ENCODE measurements at regions not wholly inside any gene's neighbourhood (a gene's known extent, or its start where the extent isn't known, plus 50 kb on each side); places are given as distances from the start of the nearest gene placed in this dataset.

DNA sequence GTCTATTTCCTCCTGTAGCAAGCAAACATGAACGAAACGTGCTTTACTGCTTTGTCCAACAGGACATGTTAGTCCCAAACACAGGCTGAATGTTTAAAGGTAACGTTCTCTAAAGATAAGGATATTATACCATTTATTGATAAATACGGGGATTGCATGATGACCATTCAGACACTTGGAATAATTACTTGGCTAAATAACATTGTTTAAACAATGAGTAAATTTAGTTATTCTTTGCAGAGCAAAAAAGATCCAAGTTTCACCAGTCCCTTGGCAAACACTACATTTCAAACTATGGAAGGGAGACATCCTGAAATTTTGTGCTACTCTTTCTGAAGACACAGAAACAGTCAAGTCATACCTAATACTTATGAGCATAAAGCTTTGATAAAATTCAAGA, 88.0 kb downstream of the ZNF280B start:
- no peak for DNase-seq (ENCODE audit: low read depth)

DNA sequence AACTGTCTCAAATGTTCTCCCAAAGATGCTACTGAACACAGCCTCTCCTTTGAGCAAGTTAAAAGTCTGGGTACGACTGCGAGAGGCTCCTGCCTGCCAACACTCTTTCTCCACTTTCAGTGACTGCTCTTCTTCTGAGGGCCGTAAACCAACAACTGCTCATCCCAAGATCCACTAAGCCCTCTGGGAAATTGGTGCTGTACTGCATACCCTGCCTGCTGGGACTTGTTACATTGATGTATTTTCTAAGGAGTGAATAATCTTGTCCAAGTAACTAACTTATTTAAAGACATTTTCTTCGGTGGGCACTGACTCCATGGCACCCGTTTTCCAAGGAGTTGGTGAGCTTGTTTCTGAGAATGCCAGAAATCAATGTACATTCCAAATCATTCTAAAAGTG, 87.2 kb downstream of the ZNF280B start:
- DNase-seq (ENCODE audit: low read depth), result no peak

DNA sequence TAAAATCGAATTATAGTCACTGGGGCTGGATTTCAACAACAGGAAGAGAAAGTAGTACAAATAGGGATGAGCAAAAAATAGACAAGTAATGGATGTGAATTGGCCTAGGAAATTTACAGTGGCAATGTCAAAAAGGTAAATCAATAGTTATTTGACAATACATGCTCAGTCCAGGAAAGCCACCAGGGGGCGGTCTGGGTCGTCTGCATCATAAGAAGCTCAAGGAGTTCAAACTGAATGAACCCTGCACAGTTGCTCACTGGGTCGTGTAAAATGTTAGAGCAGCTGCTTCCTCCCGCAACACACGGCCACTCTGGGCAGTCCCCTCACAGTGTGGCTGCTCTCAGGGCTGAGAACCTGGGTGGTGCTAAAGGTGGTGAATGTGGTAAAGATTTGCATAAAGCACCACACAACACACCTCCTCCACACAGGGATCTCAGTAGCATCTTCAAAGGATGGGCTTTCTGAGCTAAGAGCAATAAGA, 85.9 kb downstream of the ZNF280B start:
- no peak for DNase-seq (ENCODE audit: low read depth)

DNA sequence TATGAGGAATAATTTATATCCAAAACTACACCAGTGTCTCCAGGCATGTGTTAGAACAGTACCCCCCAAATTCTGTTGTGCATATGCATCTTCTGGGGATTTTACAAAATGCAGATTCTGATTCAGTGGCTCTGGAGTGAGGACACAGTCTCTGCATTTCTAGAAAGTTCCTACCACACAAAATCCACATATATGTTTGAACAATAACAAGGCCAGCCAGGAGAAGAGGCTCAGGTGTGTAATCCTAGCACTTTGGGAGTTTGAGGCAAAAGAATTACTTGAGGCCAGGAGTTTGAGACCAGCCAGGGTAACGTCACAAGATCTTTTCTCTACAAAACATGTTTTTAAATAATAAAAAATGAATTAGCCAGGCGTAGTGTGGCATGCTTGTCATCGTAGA, 84.9 kb downstream of the ZNF280B start:
- DNase-seq (ENCODE audit: low read depth), result no peak

DNA sequence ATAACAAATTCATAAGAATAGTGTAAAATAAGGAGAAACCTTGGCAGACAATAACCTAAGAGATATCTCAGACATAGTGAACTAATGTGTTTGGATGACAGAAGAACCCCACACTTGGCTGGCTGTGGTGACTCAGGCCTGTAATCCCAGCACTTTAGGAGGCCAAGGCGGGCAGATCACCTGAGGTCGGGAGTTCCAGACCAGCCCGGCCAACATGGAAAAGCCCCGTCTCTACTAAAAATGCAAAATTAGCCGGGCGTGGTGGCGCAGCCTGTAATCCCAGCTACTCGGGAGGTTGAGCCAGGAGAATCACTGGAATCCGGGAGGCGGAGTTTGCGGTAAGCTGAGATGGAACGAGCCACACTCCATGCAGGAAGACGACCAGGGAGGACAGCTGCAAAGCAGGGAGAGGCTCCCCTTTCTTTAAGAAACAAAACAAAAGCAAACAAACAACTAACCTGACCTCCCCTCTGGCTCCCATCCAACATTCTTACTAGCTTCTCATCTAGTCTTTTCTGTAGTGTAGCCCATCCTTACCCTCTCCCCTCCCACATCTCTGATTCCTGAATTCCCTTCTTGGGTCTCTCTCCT, 84.2 kb downstream of the ZNF280B start:
- DNase-seq (ENCODE audit: low read depth), result no peak

DNA sequence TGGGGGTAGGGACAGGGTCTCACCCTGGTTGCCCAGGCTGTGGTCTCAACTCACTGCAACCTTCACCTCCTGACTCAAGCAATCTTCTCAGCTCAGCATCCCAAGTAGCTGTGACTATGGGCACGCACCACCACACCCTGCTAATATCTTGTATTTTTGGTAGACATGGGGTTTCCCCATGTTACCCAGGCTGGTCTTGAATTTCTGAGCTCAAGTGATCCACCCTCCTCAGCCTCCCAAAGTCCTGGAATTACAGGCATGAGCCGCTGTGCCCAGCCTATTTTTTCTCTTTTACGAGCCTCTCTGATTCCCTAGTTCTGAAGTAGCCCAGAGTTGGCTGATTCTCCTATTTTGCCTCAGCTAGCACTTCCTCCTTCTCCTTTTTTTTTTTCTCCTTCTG, 83.6 kb downstream of the ZNF280B start:
- no peak for DNase-seq (ENCODE audit: low read depth)

DNA sequence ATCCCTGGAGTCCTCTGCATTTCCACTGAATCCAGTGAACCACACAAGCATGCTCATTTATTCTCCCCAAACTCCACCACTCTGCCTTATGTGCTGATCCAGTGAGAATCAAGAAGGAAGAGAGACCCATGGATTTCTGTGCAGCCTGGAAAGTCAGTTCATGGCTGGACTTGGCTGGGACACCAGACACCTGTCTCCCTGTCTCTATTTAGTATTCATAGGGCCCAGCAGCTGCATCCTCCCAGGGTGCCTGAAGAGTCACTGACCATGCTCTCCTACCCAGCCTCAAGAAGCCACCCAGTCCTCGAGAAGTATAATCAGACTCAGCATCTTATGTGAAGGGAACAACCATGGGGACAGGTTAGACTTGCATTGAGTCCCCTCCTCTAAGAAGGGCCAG, 83.2 kb downstream of the ZNF280B start:
- DNase-seq (ENCODE audit: low read depth), result no peak

DNA sequence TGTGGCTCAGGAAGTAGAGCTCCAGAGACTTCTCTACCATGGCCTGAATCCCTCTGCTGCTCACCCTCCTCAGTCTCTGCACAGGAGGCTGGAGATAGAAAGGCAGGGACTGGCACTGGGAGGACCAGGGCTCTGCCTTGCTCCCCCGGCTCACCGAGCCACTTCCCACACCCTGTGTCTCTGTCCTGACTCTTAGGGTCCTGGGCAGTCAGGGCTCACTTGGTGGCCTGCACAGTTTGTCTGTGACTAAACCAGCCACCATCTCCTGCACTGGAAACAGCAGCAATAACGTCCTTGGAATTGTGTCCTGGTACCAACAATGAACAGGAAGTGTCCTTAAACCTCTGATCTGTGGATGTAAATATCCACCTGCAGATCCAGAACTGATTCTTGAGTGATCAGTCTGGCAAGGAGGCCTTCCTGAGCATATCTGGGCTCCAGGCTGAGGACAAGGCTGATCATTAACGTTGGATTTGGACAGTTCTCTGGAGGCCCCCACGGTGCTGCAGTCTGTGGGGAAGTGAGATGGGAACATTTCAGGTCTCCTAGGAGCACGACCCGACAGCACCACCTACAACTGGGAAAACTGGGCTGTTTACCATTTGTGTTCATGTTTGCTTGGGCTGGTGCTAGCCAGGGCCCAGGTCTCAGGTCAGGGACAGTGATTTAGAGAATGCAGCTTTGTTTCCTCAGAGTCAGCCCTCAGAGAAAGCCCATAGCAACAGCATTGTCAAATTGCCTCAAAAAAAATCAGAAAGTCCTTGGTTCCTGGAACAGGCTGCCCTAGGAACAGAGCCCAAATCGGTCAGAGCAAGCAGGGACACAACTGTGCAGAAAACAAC, 82.5 kb downstream of the ZNF280B start:
- DNase-seq (ENCODE audit: low read depth), result no peak

DNA sequence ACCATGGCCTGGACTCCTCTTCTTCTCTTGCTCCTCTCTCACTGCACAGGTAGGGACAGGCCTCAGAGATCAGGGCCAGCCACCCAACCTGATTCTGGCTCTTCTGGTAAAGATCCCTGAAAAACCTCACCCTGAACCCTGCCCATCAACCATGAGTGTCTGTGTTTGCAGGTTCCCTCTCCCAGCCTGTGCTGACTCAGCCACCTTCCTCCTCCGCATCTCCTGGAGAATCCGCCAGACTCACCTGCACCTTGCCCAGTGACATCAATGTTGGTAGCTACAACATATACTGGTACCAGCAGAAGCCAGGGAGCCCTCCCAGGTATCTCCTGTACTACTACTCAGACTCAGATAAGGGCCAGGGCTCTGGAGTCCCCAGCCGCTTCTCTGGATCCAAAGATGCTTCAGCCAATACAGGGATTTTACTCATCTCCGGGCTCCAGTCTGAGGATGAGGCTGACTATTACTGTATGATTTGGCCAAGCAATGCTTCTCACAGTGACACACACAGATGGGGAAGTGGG, 80.9 kb downstream of the ZNF280B start:
- DNase-seq (ENCODE audit: low read depth), result no peak

DNA sequence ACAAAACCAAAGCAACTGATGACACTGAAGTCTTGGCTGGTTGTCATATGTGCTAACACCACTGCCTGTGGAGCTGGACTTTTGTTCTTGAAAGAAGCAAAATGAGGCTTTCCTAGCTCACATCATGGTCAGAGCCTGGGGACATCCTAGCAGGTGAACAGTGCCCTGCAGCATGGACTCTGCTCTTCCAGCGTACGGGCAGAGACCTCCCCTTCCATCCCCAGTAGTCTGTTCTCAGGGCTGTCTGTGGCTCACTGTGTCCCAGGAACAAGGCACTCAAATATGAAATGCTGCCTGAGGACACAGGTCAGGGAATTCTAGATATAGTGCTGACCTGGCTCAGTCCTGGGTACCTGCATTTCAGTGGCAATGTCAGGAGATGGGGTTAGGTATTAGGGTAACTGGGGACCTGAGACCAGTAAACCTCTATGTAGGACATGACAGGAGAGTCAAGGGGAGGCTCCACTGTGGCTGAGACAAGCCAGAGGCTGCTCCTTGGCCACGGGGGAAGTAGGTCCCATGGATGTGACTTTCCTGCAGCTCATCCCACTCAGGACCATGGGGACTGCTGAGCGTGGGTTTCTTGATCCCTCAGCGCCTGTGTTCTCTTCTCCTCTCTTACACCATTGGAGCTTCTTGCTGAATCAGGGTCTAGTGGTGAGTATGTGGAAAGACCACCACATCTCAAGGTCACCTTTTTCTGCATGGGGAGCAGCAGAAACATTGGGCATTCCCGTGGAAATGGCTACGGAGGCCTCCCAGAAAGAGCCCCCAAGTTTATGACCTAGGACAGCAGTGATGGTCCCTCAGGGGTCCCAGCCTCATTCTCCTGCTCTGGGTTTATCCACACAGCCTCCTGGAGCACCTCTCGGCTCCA, 80.1 kb downstream of the ZNF280B start:
- no peak for DNase-seq (ENCODE audit: low read depth)

DNA sequence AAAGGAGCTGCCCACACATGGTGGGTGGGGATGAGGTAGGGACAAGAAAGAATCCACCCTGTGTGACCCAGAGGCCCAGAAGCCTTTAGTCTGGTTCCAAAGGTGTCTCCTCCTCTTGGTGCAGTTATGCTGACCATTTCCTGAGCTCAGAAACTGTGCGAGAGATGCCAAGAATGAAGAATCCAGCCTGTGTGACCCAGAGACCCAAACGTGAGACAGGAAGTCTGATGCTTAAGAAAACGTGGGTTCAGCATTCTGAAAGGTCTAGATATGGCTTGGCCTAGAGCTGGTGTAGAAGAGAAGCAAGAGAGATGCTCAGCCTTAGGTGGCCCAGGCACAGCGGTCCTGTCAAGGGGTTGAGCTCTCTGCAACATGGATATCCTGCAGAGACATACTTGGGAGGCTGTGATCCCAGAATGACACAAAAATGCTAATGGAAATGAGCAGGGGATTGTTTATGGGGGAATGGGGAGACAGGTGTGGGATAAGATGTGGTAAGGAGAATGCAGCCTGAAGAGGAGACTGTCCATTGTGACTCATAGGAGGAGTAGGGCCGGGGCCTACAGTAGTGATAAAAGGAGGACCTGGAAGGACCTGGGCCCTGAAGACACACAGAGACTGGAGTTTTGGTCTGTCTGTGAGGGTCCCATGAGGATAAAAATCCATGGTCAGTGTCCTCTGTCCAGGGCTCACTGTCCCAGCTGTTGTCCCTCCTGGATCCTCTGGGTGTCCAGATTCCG, 79.0 kb downstream of the ZNF280B start:
- DNase-seq (ENCODE audit: low read depth), result no peak

DNA sequence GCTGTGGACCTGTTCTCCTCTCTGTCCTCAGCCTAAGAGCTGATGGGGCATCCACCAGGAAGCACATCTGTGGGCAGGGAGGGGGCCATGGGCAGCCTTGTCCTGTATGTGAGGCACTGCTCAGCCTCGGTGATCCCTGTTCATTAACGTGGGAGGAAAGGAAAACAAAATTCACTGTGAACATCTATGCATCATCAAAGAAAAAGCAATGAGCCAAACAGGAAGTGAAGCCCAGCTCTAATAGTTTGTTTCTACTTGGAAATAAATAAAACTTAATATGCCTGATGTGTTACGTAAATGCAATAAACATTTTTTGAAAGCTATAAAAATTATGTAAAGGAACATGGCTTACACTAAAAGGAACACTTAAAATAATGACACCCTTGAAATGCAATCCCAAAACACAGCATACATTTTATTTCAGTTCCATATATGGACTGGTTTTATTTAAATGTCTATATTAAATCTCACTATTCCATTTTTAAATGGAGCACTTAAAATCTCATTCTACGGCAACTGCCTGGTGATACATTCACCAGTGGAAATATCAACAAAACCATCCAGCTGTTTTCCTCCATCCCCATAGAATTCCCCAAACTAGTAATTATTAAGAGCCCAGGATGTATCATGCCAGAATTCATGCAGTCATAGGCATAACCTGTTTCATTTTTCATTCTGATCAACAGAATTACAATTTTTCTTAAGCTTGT, 78.3 kb downstream of the ZNF280B start:
- no peak for DNase-seq (ENCODE audit: low read depth)

DNA sequence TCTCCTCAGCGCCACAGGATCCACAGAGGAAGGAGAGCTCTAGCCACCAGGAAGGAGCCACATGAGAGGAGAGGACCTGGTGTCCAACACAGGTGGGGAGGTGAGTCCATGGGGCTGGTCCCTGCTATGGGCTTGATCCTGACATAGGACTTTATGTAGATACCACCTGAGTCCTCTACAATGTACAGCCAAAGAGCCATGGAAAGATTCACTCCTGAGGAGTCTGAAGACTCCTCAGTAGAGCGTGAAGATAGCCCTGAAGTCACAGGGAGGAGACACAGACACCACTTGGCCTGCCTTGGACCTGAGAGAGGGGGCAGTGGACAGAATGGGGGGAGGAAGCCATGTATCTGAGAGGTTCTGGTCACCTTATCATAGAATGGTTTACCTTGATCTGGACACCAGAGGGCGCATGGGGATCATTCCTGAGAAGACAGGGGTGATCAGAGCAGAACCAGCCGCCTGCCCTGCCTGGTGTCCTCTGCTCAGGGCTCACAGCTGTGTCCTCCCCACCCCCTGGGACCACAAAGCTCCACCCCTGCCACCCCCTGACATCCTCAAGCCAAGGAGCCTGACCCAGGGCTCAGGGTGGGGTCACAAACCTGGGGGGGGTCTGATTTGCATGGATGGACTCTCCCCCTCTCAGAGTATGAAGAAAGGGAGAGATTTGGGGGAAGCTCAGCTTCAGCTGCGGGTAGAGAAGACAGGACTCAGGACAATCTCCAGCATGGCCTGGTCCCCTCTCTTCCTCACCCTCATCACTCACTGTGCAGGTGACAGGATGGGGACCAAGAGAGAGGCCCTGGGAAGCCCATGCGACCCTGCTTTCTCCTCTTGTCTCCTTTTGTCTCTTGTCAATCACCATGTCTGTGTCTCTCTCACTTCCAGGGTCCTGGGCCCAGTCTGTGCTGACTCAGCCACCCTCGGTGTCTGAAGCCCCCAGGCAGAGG, 77.0 kb downstream of the ZNF280B start:
- DNase-seq (ENCODE audit: low read depth), result no peak

DNA sequence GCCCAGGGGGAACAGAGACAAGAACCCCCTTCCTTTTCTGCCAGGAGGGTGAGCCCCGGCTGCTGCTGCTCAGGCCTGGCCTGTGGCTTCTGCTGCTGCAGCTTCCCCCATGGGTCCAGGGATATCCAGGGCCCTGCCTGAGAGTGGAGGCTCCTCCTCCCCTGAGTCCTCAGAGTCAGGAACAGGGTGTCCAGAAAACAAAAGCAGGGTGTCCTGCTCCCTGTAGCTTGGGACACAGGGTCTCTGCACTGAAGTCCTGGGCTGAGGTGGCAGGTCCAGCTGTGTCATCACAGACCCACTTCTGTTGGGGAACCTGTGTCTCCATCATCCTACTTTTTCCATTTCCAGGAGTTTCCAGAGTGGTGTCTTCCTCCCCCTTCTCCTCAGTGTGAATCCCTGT, 76.1 kb downstream of the ZNF280B start:
- DNase-seq (ENCODE audit: low read depth), result no peak

DNA sequence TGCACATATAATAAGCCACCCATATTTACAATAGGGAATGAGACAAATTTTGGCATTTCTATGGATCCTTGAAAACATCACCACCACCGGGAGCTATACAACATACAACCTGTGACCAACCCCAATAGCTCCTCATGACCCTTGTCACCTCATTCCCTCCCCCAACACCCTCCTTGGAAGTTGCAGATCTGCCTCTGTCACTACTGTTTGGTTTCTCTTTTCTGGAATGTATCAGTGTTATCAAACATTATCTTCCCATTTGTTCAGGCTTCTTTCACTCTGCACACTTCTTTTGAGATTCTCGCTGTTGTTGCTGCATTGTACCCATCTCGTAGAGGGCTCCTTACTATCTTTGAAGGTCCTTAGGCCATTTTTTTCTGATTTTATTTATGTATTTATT, 75.6 kb downstream of the ZNF280B start:
- no peak for DNase-seq (ENCODE audit: low read depth)

DNA sequence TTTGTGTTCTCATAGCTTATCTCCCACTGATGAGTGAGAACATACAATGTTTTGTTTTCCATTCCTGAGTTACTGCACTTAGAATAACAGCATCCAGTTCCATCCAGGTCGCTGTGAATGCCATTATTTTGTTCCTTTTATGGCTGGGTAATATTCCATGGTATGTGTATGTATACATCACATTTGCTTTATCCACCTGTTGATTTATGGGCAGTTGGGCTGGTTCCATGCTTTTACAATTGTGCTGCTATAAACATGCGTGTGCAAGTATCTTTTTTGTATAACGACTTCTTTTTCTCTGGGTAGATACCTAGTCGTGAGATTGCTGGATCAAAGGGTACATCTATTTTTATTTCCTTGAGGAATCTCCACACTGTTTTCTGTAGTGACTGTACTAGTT, 74.8 kb downstream of the ZNF280B start:
- no peak for DNase-seq (ENCODE audit: low read depth)
